ENCODE measurements at regions not wholly inside any gene's neighbourhood (a gene's known extent, or its start where the extent isn't known, plus 50 kb on each side); places are given as distances from the start of the nearest gene placed in this dataset.

GRCh38 chr4:4754641-4755040 lies 104.8 kb upstream of the MSX1 start:
- TF ChIP-seq CTCF (IDR thresholded peaks at IDR 0.05 in 8 of 11, conservative IDR thresholded peaks at IDR 0.05 in 3 of 11), result no peak
- no peak for TF ChIP-seq POLR2A (IDR thresholded peaks at IDR 0.05)

All from spleen (tissue), 7 donors.